ENCODE measurements at regions not wholly inside any gene's neighbourhood (a gene's known extent, or its start where the extent isn't known, plus 50 kb on each side); places are given as distances from the start of the nearest gene placed in this dataset.
"Not testable (repeated sequence)": the region's sequence is repeated elsewhere in the genome, so short reads cannot be mapped to it uniquely, and the experiment has no call there.

- DNase-seq (ENCODE audit: low spot score); in situ Hi-C loops (cut with MboI; ENCODE audit: low sequenced_read_pairs, unreplicated experiment): not testable (repeated sequence)
Observed at GRCh38 chr1:83478127-83478526, 520.8 kb downstream of the TTLL7 start.

GRCh38 chr1:83476518-83476917 is 522.4 kb downstream of the TTLL7 start:
- DNase-seq (ENCODE audit: low spot score); in situ Hi-C loops (cut with MboI; ENCODE audit: low sequenced_read_pairs, unreplicated experiment): not testable (repeated sequence)

GRCh38 chr1:83474946-83475345 is 524.0 kb downstream of the TTLL7 start:
- in situ Hi-C loops (cut with MboI; ENCODE audit: low sequenced_read_pairs, unreplicated experiment), result not testable (repeated sequence)

GRCh38 chr1:83473986-83474385 is 524.9 kb downstream of the TTLL7 start:
- in situ Hi-C loops (cut with MboI; ENCODE audit: low sequenced_read_pairs, unreplicated experiment), result not testable (repeated sequence)

More at GRCh38 chr1:83474946-83475345, 524.0 kb downstream of the TTLL7 start:
- not testable (repeated sequence) for DNase-seq (ENCODE audit: low spot score)

GRCh38 chr1:83472066-83472465 is 526.9 kb downstream of the TTLL7 start:
- not testable (repeated sequence) for DNase-seq (ENCODE audit: low spot score)

More at GRCh38 chr1:83473986-83474385, 524.9 kb downstream of the TTLL7 start:
- not testable (repeated sequence) for DNase-seq (ENCODE audit: low spot score)

GRCh38 chr1:83471272-83471671 is 527.7 kb downstream of the TTLL7 start:
- DNase-seq (ENCODE audit: low spot score); in situ Hi-C loops (cut with MboI; ENCODE audit: low sequenced_read_pairs, unreplicated experiment): not testable (repeated sequence)

More at GRCh38 chr1:83472066-83472465, 526.9 kb downstream of the TTLL7 start:
- in situ Hi-C loops (cut with MboI; ENCODE audit: low sequenced_read_pairs, unreplicated experiment), result not testable (repeated sequence)

- in situ Hi-C loops (cut with MboI; ENCODE audit: low sequenced_read_pairs, unreplicated experiment); DNase-seq (ENCODE audit: low spot score): not testable (repeated sequence)
Observed at GRCh38 chr1:83468336-83468735, 530.6 kb downstream of the TTLL7 start.

GRCh38 chr1:83457735-83458248 is 541.1 kb downstream of the TTLL7 start:
- in situ Hi-C loops (cut with MboI; ENCODE audit: low sequenced_read_pairs, unreplicated experiment); DNase-seq (ENCODE audit: low spot score): not testable (repeated sequence)

GRCh38 chr1:83457281-83457680 is 541.7 kb downstream of the TTLL7 start:
- in situ Hi-C loops (cut with MboI; ENCODE audit: low sequenced_read_pairs, unreplicated experiment); DNase-seq (ENCODE audit: low spot score): not testable (repeated sequence)

GRCh38 chr1:83455753-83456152 is 543.2 kb downstream of the TTLL7 start:
- in situ Hi-C loops (cut with MboI; ENCODE audit: low sequenced_read_pairs, unreplicated experiment); DNase-seq (ENCODE audit: low spot score): not testable (repeated sequence)

GRCh38 chr1:83445873-83446272 is 553.1 kb downstream of the TTLL7 start:
- in situ Hi-C loops (cut with MboI; ENCODE audit: low sequenced_read_pairs, unreplicated experiment); DNase-seq (ENCODE audit: low spot score): not testable (repeated sequence)

GRCh38 chr1:83442412-83442811 is 556.5 kb downstream of the TTLL7 start:
- in situ Hi-C loops (cut with MboI; ENCODE audit: low sequenced_read_pairs, unreplicated experiment), result not testable (repeated sequence)

GRCh38 chr1:83440586-83440985 is 558.3 kb downstream of the TTLL7 start:
- in situ Hi-C loops (cut with MboI; ENCODE audit: low sequenced_read_pairs, unreplicated experiment); DNase-seq (ENCODE audit: low spot score): not testable (repeated sequence)

More at GRCh38 chr1:83442412-83442811, 556.5 kb downstream of the TTLL7 start:
- not testable (repeated sequence) for DNase-seq (ENCODE audit: low spot score)

GRCh38 chr1:83440021-83440420 is 558.9 kb downstream of the TTLL7 start:
- in situ Hi-C loops (cut with MboI; ENCODE audit: low sequenced_read_pairs, unreplicated experiment); DNase-seq (ENCODE audit: low spot score): not testable (repeated sequence)

GRCh38 chr1:83438316-83438715 is 560.6 kb downstream of the TTLL7 start:
- in situ Hi-C loops (cut with MboI; ENCODE audit: low sequenced_read_pairs, unreplicated experiment); DNase-seq (ENCODE audit: low spot score): not testable (repeated sequence)

- DNase-seq (ENCODE audit: low spot score); in situ Hi-C loops (cut with MboI; ENCODE audit: low sequenced_read_pairs, unreplicated experiment): not testable (repeated sequence)
Observed at GRCh38 chr1:83435336-83435735, 563.6 kb downstream of the TTLL7 start.

- DNase-seq (ENCODE audit: low spot score); in situ Hi-C loops (cut with MboI; ENCODE audit: low sequenced_read_pairs, unreplicated experiment): not testable (repeated sequence)
Observed at GRCh38 chr1:83427566-83427965, 571.4 kb downstream of the TTLL7 start.

GRCh38 chr1:83423382-83423781 is 575.5 kb downstream of the TTLL7 start:
- in situ Hi-C loops (cut with MboI; ENCODE audit: low sequenced_read_pairs, unreplicated experiment); DNase-seq (ENCODE audit: low spot score): not testable (repeated sequence)
